ENCODE measurements at regions not wholly inside any gene's neighbourhood (a gene's known extent, or its start where the extent isn't known, plus 50 kb on each side); places are given as distances from the start of the nearest gene placed in this dataset.

DNA sequence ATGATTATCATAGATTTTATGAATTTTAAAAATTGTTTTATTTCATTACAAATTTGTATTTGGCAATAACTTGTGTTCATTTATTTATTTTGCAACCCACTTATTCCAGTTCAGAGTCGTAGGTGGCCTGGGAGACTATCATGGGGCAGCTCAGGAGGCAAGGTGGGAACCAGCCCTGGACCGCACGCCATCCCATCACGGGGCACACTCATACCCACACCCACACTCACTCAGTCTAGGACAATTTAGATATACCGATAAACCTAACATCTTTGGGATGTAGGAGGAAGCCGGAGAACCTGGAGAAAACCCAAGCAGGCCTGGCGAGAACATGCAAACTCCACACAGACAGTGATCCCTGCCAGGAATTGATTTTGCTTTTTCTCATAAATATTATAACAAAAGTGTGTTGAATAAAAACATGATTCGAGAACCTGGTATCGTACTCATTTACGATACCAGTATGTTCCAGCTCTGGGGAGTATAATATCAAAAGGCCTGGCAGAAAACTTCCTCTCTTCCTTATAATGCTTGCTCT lies 205.3 kb downstream of the NFKBIZ start:
- POLR2A ChIA-PET, result no interaction called here
- Histone ChIP-seq H3K4me2 (ENCODE audit: low read length) (no peak overlapping the region), H3K27ac (ENCODE audit: low read depth, low read length) (no peak overlapping the region), H3K4me3 (replicated peaks in 1 of 2; ENCODE audit: low read depth in 1 of 2, low read length in 2 of 2) (no peak overlapping the region), H3K4me1 (ENCODE audit: control insufficient read depth in 1 of 2, insufficient read depth in 2 of 2, low read length in 2 of 2) (no peaks in the 10 kb centered on the region), H4K20me1 (ENCODE audit: insufficient read depth) (no peaks in the 10 kb centered on the region), H3K9me3 (ENCODE audit: control insufficient read depth in 1 of 2, insufficient read depth in 1 of 2, low read depth in 1 of 2, low read length in 2 of 2) (no peaks in the 10 kb centered on the region), H3K9ac (ENCODE audit: low read length) (no peak overlapping the region), H2AFZ (ENCODE audit: low read depth, low read length, poor library complexity, severe bottlenecking) (no peak overlapping the region), H3K36me3 (ENCODE audit: control insufficient read depth in 1 of 2, insufficient read depth in 2 of 2, low read length in 2 of 2) (no peaks in the 10 kb centered on the region), H3K27me3 (ENCODE audit: insufficient read depth, low read length) (no peaks in the 10 kb centered on the region), H3K79me2 (ENCODE audit: insufficient read depth, low read length) (no peaks in the 10 kb centered on the region), H3K9me2 (ENCODE audit: insufficient read depth) (no peaks in the 10 kb centered on the region)
- TF ChIP-seq POLR2AphosphoS5 (IDR thresholded peaks at IDR 0.05; ENCODE audit: low read depth, low read length), result no peak
- TF ChIP-seq, protein P1, sequence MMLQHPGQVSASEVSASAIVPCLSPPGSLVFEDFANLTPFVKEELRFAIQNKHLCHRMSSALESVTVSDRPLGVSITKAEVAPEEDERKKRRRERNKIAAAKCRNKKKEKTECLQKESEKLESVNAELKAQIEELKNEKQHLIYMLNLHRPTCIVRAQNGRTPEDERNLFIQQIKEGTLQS (IDR thresholded peaks at IDR 0.05), result no peak
- TF ChIP-seq, protein P2, sequence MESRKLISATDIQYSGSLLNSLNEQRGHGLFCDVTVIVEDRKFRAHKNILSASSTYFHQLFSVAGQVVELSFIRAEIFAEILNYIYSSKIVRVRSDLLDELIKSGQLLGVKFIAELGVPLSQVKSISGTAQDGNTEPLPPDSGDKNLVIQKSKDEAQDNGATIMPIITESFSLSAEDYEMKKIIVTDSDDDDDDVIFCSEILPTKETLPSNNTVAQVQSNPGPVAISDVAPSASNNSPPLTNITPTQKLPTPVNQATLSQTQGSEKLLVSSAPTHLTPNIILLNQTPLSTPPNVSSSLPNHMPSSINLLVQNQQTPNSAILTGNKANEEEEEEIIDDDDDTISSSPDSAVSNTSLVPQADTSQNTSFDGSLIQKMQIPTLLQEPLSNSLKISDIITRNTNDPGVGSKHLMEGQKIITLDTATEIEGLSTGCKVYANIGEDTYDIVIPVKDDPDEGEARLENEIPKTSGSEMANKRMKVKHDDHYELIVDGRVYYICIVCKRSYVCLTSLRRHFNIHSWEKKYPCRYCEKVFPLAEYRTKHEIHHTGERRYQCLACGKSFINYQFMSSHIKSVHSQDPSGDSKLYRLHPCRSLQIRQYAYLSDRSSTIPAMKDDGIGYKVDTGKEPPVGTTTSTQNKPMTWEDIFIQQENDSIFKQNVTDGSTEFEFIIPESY (IDR thresholded peaks at IDR 0.05; ENCODE audit: extremely low read depth, insufficient replicate concordance, low read length), result no peak
- TF ChIP-seq SP1 (IDR thresholded peaks at IDR 0.05; ENCODE audit: low read depth), result no peak
- TF ChIP-seq SIN3A (IDR thresholded peaks at IDR 0.05; ENCODE audit: low read depth), result no peak
- TF ChIP-seq FOSL1 (IDR thresholded peaks at IDR 0.05; ENCODE audit: low read depth), result no peak
- TF ChIP-seq EZH2phosphoT487 (IDR thresholded peaks at IDR 0.05; ENCODE audit: borderline replicate concordance), result no peak
- TF ChIP-seq JUND (IDR thresholded peaks at IDR 0.05), result no peak
- no peak for TF ChIP-seq POLR2A (IDR thresholded peaks at IDR 0.05; ENCODE audit: borderline replicate concordance, extremely low read depth, insufficient read depth, insufficient read length)
- no peak for TF ChIP-seq SRF (IDR thresholded peaks at IDR 0.05; ENCODE audit: low read depth)
- TF ChIP-seq CEBPB (IDR thresholded peaks at IDR 0.05; ENCODE audit: low read depth), result no peak
- TF ChIP-seq, protein P3, sequence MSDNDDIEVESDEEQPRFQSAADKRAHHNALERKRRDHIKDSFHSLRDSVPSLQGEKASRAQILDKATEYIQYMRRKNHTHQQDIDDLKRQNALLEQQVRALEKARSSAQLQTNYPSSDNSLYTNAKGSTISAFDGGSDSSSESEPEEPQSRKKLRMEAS (IDR thresholded peaks at IDR 0.05), result no peak
- TF ChIP-seq ZFX (IDR thresholded peaks at IDR 0.05), result no peak
- BruUV-seq (replicated peaks), result no TSS peak
- CTCF ChIA-PET, result no interaction called here
- ATAC-seq, result no peak
- RAD21 ChIA-PET (ENCODE audit: low non-redundant PET in 1 of 2, low total read pairs in 2 of 2, uncharacterized antibody in 2 of 2, unreplicated experiment in 2 of 2), result no interaction called here
- DNase-seq (ENCODE audit: low read depth, low spot score), result no peak
- intact Hi-C loops (cut with micrococcal nuclease), result no loop called here

All from HCT116 (cell line).